SK-N-DZ (cell line): ENCODE measurements at regions not wholly inside any gene's neighbourhood (a gene's known extent, or its start where the extent isn't known, plus 50 kb on each side); places are given as distances from the start of the nearest gene placed in this dataset.
"Not testable (repeated sequence)": the region's sequence is repeated elsewhere in the genome, so short reads cannot be mapped to it uniquely, and the experiment has no call there.

ENCODE experiments used
- DNase-seq: peaks from one replicate; pipeline ENCODE4 v3.0.0-alpha.2; 2015; ENCODE audit warnings: low spot score
- small RNA-seq, 2 experiments: library from RNA; depleted of rRNA; stranded (forward); fragments of <200 nt; gene quantifications; one replicate each; pipeline ENCODE3, GENCODE V24; 2014

DNA sequence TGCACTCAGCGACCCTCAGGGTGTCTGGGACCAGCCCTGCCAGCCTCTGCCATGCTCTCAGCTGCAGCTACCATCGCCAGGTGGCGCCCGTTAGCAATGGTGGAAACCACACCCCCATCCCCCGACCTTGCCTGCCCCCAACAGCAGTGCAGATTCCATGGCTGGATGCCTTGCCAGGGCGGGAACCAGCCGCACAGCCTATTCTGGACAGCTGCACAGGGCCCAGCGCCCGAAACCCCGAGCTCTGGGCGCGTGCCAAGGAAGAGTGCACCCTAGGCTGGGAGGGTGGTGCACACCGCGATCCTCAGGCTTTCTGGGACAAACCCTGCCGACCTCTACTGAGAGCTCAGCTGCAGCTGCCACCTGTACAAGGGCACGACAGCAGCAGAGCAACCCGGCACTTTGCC is 88.1 kb downstream of the POTEG start:
- peak; percentile 42 for DNase-seq

GRCh38 chr14:19346636-19347035 is 87.5 kb downstream of the POTEG start:
- not testable (repeated sequence) for DNase-seq

DNA sequence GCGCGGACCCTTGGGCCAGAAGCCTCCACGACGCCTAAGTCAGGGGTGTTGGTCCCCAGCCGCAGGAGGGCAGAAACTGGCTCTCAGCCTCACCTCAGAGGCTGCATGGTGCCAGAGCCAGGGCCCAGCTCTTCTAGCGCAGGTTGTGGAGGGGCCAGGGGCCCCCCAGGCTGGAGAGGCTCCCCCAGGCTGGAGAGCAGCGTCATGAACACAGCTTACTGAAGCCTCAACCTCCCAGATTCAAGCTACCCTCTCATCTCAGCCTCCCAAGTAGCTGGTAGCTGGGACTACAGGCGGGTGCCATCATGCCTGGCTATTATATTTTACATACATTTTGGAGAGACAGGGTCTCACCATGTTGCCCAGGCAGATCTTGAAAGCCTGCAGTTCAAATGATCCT is 87.0 kb downstream of the POTEG start:
- DNase-seq, result not testable (repeated sequence)

Small RNA genes lying in the stretch of these regions (small RNA-seq; reads per million reads assigned to genes)
- gene AL589743.6, result 0 reads per million in 2 experiments
